PC-3 (cell line): ENCODE measurements at regions not wholly inside any gene's neighbourhood (a gene's known extent, or its start where the extent isn't known, plus 50 kb on each side); places are given as distances from the start of the nearest gene placed in this dataset.
"Not testable (repeated sequence)": the region's sequence is repeated elsewhere in the genome, so short reads cannot be mapped to it uniquely, and the experiment has no call there.

Experiments
- ATAC-seq: fragments of 200-7000 bp; cut with Tn5 transposase; 2 replicates; pipeline ENCODE4 v1.9.1; 2020; ENCODE audit warnings: mild to moderate bottlenecking, moderate library complexity
- BruUV-seq: library from RNA; stranded (reverse); fragments of 400-500 nt; replicated peaks from 2 replicates; lab custom pipeline; 2021; lab: Mats Ljungman, UMichigan
- CTCF ChIA-PET: fragments of 300-600 bp; sonication (Branson Sonifier 250); formaldehyde crosslinking; loops from one replicate; lab custom pipeline; 2022; ENCODE audit warnings: antibody characterized with exemption; lab: Charles Lee
- POLR2A ChIA-PET: fragments of 300-600 bp; sonication (Branson Sonifier 250); formaldehyde crosslinking; loops from one replicate; lab custom pipeline; 2022; ENCODE audit warnings: antibody characterized with exemption; ENCODE audit not compliant: unreplicated experiment; lab: Charles Lee
- DNase-seq: peaks from one replicate; pipeline ENCODE4 v3.0.0-alpha.2; 2015
- H2AFZ ChIP-seq: fragments of 300-600 bp; sonication (generic); 2 replicates; pipeline ENCODE4 v1.6.0; 2016; ENCODE audit warnings: antibody characterized with exemption, low read length
- H3F3A ChIP-seq: fragments of 300-600 bp; sonication (generic); one replicate; pipeline ENCODE4 v1.6.0; 2017; ENCODE audit warnings: antibody characterized with exemption, low read length, control low read depth, mild to moderate bottlenecking; ENCODE audit not compliant: unreplicated experiment
- H3K27ac ChIP-seq: fragments of 300-600 bp; sonication (generic); 2 replicates; pipeline ENCODE4 v1.5.1; 2016; ENCODE audit warnings: mild to moderate bottlenecking, low read length
- H3K27me3 ChIP-seq: fragments of 300-600 bp; sonication (generic); 2 replicates; pipeline ENCODE4 v1.6.1; 2016; ENCODE audit warnings: low read length, mixed read lengths
- H3K36me3 ChIP-seq: fragments of 300-600 bp; sonication (generic); 2 replicates; pipeline ENCODE4 v1.6.1; 2016; ENCODE audit warnings: low read depth, mixed run types, low read length, mixed read lengths
- H3K4me1 ChIP-seq: fragments of 300-600 bp; sonication (generic); 2 replicates; pipeline ENCODE4 v1.5.1; 2016; ENCODE audit warnings: low read length; ENCODE audit not compliant: insufficient read depth
- H3K4me2 ChIP-seq: fragments of 300-600 bp; sonication (generic); 2 replicates; pipeline ENCODE4 v1.6.0; 2016; ENCODE audit warnings: low read length
- H3K4me3 ChIP-seq: fragments of 300-600 bp; sonication (generic); 2 replicates; pipeline ENCODE4 v1.5.1; 2016; ENCODE audit warnings: mild to moderate bottlenecking, low read length, mixed read lengths
- H3K79me2 ChIP-seq: fragments of 300-600 bp; sonication (generic); 2 replicates; pipeline ENCODE4 v1.6.1; 2017; ENCODE audit warnings: low read length, mixed read lengths
- H3K9ac ChIP-seq: fragments of 300-600 bp; sonication (generic); 2 replicates; pipeline ENCODE4 v1.6.0; 2016; ENCODE audit warnings: mild to moderate bottlenecking, low read length
- H3K9me2 ChIP-seq: fragments of 300-600 bp; sonication (generic); replicated peaks from 2 replicates; pipeline ENCODE4 v1.6.1; 2016; ENCODE audit warnings: mixed run types, low read length, mixed read lengths
- H3K9me3 ChIP-seq: fragments of 300-600 bp; sonication (generic); 2 replicates; pipeline ENCODE4 v1.6.1; 2016; ENCODE audit warnings: low read length, mixed read lengths
- H4K20me1 ChIP-seq: fragments of 300-600 bp; sonication (generic); 2 replicates; pipeline ENCODE4 v1.6.1; 2016; ENCODE audit warnings: low read length, mixed read lengths
- EZH2 ChIP-seq: fragments of 300-600 bp; sonication (generic); IDR thresholded peaks from one replicate; pipeline ENCODE4 v1.6.1; 2017; ENCODE audit warnings: antibody characterized with exemption, mild to moderate bottlenecking, low read length; ENCODE audit not compliant: unreplicated experiment
- EZH2phosphoT487 ChIP-seq: fragments of 300-600 bp; sonication (generic); IDR thresholded peaks from 2 replicates; pipeline ENCODE4 v1.6.1; 2018; ENCODE audit warnings: mild to moderate bottlenecking, antibody characterized with exemption, low read length, borderline replicate concordance
- intact Hi-C: fragments of 100-400 bp; cut with micrococcal nuclease; formaldehyde crosslinking; loops from 2 replicates; pipeline ENCODE4 v1.9.0; 2023
- TF ChIP-seq, protein P1 (sequence below): fragments of 300-600 bp; sonication (generic); conservative IDR thresholded peaks from 2 replicates; pipeline ENCODE4 v1.5.1; 2017; ENCODE audit warnings: antibody characterized with exemption, low read depth, mild to moderate bottlenecking, low read length

DNA sequence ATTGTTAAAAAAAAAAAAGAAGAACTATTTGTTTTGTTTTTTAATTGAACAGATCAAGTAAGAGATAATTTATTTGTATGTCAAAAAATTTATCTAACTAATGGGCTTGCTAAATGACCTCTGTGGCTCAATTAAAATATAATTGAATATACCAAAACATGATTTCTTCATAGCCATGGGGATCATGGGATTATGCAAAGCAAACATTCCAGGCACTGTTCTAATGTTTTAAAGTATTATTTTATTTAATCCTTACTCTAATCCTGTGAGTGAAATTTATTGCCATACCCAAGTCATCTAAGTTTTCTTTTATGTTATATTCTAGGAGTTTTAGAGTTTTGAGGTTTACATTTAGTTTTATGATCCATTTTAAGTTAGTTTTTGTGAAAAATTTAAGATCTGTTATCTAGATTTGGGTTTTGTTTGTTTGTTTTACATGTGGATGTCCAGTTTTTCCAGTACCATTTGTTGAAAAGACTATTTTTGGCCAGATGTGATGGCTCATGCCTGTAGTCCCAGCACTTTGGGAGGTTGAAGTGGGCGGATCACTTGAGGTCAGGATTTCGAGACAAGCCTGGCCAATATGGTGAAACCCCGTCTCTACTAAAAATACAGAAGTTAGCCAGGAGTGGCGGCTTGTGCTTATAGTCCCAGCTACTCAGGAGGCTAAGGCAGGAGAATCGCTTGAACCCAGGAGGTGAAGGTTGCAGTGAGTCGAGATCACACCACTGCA lies 52.3 kb upstream of the CNOT10 start:
- Histone ChIP-seq H2AFZ (no peak overlapping the region), H3K4me3 (no peak overlapping the region), H4K20me1 (no peaks in the 10 kb centered on the region), H3K79me2 (no peaks in the 10 kb centered on the region), H3F3A (no peaks in the 10 kb centered on the region), H3K27me3 (no peaks in the 10 kb centered on the region), H3K27ac (no peak overlapping the region), H3K9me3 (no peaks in the 10 kb centered on the region), H3K4me2 (no peak overlapping the region), H3K36me3 (no peaks in the 10 kb centered on the region), H3K4me1 (peaks cover 16% of the 10 kb centered on the region), H3K9ac (no peak overlapping the region), H3K9me2 (no peaks in the 10 kb centered on the region)
- TF ChIP-seq EZH2phosphoT487: no peak
- TF ChIP-seq, protein P1, sequence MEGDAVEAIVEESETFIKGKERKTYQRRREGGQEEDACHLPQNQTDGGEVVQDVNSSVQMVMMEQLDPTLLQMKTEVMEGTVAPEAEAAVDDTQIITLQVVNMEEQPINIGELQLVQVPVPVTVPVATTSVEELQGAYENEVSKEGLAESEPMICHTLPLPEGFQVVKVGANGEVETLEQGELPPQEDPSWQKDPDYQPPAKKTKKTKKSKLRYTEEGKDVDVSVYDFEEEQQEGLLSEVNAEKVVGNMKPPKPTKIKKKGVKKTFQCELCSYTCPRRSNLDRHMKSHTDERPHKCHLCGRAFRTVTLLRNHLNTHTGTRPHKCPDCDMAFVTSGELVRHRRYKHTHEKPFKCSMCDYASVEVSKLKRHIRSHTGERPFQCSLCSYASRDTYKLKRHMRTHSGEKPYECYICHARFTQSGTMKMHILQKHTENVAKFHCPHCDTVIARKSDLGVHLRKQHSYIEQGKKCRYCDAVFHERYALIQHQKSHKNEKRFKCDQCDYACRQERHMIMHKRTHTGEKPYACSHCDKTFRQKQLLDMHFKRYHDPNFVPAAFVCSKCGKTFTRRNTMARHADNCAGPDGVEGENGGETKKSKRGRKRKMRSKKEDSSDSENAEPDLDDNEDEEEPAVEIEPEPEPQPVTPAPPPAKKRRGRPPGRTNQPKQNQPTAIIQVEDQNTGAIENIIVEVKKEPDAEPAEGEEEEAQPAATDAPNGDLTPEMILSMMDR: no peak
- no peak for TF ChIP-seq EZH2
- ChIA-PET POLR2A (no interaction called here), CTCF (no interaction called here)
- no peak for ATAC-seq
- no peak for DNase-seq
- no TSS peak for BruUV-seq
- intact Hi-C loops: no loop called here

- Histone ChIP-seq H3K27me3 (no peaks in the 10 kb centered on the region), H2AFZ (no peak overlapping the region), H3K4me1 (peaks cover 16% of the 10 kb centered on the region), H3K4me3 (no peak overlapping the region), H3K9me2 (no peaks in the 10 kb centered on the region), H3F3A (no peaks in the 10 kb centered on the region), H3K9me3 (no peaks in the 10 kb centered on the region), H3K9ac (no peak overlapping the region), H3K27ac (peak overlapping the region; percentile 31), H3K36me3 (no peaks in the 10 kb centered on the region), H4K20me1 (no peaks in the 10 kb centered on the region), H3K4me2 (peak overlapping the region; percentile 38; the same call in 1 of the 2 replicates), H3K79me2 (no peaks in the 10 kb centered on the region)
- peak; percentile 82 for DNase-seq
- CTCF ChIA-PET: no interaction called here
- intact Hi-C loops: no loop called here
- TF ChIP-seq, protein P1: no peak
- TF ChIP-seq EZH2phosphoT487 (no peak), EZH2 (no peak)
- POLR2A ChIA-PET: no interaction called here
- ATAC-seq: peak; percentile 91
- no TSS peak for BruUV-seq
These were observed 54.7 kb upstream of the CNOT10 start for GRCh38 chr3:32630266-32630665.

DNA sequence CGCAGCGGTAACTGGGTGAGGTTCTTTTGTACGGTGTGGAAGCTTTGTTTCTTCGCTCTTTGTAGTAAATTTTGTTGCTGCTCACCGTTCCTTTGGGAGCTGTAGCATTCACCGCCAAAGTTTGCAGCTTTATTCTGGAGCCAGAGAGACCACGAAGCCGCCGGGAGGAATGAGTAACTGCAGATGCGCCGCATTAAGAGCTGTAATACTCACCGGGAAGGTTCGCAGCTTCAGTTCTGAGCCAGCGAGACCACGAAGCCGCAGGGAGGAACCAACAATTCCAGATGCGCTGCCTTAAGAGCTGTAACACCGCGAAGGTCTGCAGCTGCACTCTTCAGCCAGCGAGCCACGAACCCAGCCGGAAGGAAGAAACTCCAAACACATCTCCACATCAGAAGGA lies 56.0 kb upstream of the DYNC1LI1 start:
- TF ChIP-seq EZH2 (no peak), EZH2phosphoT487 (no peak)
- TF ChIP-seq, protein P1: no peak
- DNase-seq: no peak
- H3K36me3 ChIP-seq: no peaks in the 10 kb centered on the region
- H2AFZ ChIP-seq: no peak overlapping the region
- POLR2A ChIA-PET: no interaction called here
- no peaks in the 10 kb centered on the region for H3K27me3 ChIP-seq
- H4K20me1 ChIP-seq: no peaks in the 10 kb centered on the region
- no peaks in the 10 kb centered on the region for H3F3A ChIP-seq
- peaks cover 16% of the 10 kb centered on the region for H3K4me1 ChIP-seq
- no peaks in the 10 kb centered on the region for H3K9me2 ChIP-seq
- intact Hi-C loops: no loop called here
- H3K4me2 ChIP-seq: no peak overlapping the region
- no peaks in the 10 kb centered on the region for H3K79me2 ChIP-seq
- no peak overlapping the region for H3K4me3 ChIP-seq
- H3K9ac ChIP-seq: no peak overlapping the region
- ATAC-seq: no peak
- no TSS peak for BruUV-seq
- H3K9me3 ChIP-seq: no peaks in the 10 kb centered on the region
- CTCF ChIA-PET: no interaction called here
- H3K27ac ChIP-seq: no peak overlapping the region

DNA sequence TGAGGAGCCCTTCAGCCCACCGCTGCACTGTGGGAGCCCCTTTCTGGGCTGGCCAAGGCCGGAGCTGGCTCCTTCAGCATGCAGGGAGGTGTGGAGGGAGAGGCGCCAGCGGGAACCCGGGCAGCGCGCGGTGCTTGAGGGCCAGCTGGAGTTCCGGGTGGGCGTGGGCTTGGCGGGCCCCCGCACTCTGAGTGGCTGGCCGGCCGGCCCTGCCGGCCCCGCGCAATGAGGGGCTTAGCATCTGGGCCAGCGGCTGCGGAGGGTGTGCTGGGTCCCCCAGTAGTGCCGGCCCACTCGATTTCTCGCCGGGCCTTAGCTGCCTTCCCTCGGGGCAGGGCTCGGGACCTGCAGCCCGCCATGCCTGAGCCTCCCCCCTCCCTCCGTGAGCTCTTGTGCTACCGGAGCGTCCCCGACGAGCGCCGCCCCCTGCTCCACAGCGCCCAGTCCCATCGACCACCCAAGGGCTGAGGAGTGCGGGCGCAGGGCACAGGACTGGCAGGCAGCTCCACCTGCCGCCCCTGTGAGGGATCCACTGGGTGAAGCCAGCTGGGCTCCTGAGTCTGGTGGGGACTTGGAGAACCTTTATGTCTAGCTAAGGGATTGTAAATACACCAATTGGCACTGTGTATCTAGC lies 55.0 kb upstream of the DYNC1LI1 start:
- H4K20me1 ChIP-seq, POLR2A ChIA-PET: not testable (repeated sequence)
- intact Hi-C loops: loop anchor here (1.0 kb wide), 1 partner anchor 115 kb away; no protein-coding TSS in a partner anchor

More for the DNA sequence above, 55.0 kb upstream of the DYNC1LI1 start:
- not testable (repeated sequence) for H3K27ac ChIP-seq, H3K9me2 ChIP-seq, H3K9me3 ChIP-seq, H3K9ac ChIP-seq, H3K79me2 ChIP-seq, H3F3A ChIP-seq, BruUV-seq, H3K36me3 ChIP-seq, H3K27me3 ChIP-seq
- peaks cover 14% of the 10 kb centered on the region for H3K4me1 ChIP-seq
- peak; percentile 52 for DNase-seq
- peak; percentile 54 for ATAC-seq
- 0 out of 2 replicates have a peak overlapping the region, but pooled peaks have one; percentile 57 for H2AFZ ChIP-seq
- CTCF ChIA-PET: interaction anchor here (0.6 to 1.2 kb wide), 5 partner anchors 9 to 116 kb away, joined by 3 to 5 read pairs (median 3); partner anchors contain the start of gene DYNC1LI1
- peak overlapping the region; percentile 56 for H3K4me3 ChIP-seq
- H3K4me2 ChIP-seq: peak overlapping the region; percentile 70
